Ascending aorta (tissue), 2 donors: ENCODE measurements at regions not wholly inside any gene's neighbourhood (a gene's known extent, or its start where the extent isn't known, plus 50 kb on each side); places are given as distances from the start of the nearest gene placed in this dataset.

ENCODE experiments used
- DNase-seq, 2 donors: peaks; one replicate each; pipeline ENCODE4 v3.0.0-alpha.2; 2019; ENCODE audit warnings: low spot score in 2 of 2
- H3K27ac ChIP-seq, 2 donors: fragments of 200-600 bp; sonication (generic); one replicate each; pipeline ENCODE4 v1.5.1; 2016 to 2017; ENCODE audit warnings: mild to moderate bottlenecking in 1 of 2
- H3K27me3 ChIP-seq: fragments of 200-600 bp; sonication (generic); one replicate; pipeline ENCODE4 v1.5.1; 2017
- H3K36me3 ChIP-seq, 2 donors: fragments of 200-600 bp; sonication (generic); one replicate each; pipeline ENCODE4 v1.5.1; 2016
- H3K4me1 ChIP-seq, 2 donors: fragments of 200-600 bp; sonication (generic); one replicate each; pipeline ENCODE4 v1.5.1; 2016 to 2017; ENCODE audit warnings: mild to moderate bottlenecking in 1 of 2
- H3K4me3 ChIP-seq, 2 donors: fragments of 200-600 bp; sonication (generic); one replicate each; pipeline ENCODE4 v1.5.1; 2016 to 2017; ENCODE audit warnings: mild to moderate bottlenecking in 1 of 2
- H3K9me3 ChIP-seq, 2 donors: fragments of 200-600 bp; sonication (generic); one replicate each; pipeline ENCODE4 v1.5.1; 2016
- intact Hi-C: fragments of 100-400 bp; cut with DNase I; formaldehyde crosslinking; loops from one replicate; pipeline ENCODE4 v1.15.1; 2023
- TF ChIP-seq, protein P1 (sequence below), 3 experiments: fragments of 200-600 bp in 2 of 3; fragments of 450-650 bp in 1 of 3; sonication (generic) in 2 of 3; IDR thresholded peaks; one replicate each; pipeline ENCODE4 v1.5.1; 2016 to 2019; ENCODE audit warnings: antibody characterized with exemption in 3 of 3, mild to moderate bottlenecking in 1 of 3, moderate library complexity in 1 of 3

DNA sequence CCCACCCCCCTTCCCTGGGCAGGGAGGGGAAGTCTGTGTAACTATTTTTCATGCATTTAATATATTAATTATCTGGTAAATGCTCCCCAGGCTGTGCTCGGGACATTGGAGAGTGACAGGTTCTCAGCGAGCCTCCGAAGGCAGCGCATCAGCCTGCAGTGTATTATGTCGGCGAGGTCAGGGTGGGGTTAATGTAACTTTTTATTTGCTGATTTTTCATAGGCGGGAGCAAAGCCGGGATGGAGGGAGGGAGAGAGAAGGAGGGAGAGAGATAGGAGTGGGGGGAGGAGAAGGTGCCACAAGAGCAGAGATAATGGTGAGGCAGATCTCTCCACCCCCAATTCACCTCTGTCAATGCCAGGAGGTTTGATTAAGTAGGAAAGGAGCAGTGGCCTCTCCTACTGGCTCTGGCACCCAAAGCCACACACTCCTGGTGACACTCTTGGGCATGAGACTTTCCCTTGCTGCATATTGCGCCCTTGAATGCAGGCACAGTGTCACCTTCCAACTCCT, 104.0 kb downstream of the MRM1 start:
- H3K27me3 ChIP-seq, result no peaks in the 10 kb centered on the region
- no peak for DNase-seq
- H3K4me3 ChIP-seq, result no peak overlapping the region
- H3K4me1 ChIP-seq, result no peaks in the 10 kb centered on the region
- no peaks in the 10 kb centered on the region for H3K36me3 ChIP-seq
- TF ChIP-seq, protein P1, sequence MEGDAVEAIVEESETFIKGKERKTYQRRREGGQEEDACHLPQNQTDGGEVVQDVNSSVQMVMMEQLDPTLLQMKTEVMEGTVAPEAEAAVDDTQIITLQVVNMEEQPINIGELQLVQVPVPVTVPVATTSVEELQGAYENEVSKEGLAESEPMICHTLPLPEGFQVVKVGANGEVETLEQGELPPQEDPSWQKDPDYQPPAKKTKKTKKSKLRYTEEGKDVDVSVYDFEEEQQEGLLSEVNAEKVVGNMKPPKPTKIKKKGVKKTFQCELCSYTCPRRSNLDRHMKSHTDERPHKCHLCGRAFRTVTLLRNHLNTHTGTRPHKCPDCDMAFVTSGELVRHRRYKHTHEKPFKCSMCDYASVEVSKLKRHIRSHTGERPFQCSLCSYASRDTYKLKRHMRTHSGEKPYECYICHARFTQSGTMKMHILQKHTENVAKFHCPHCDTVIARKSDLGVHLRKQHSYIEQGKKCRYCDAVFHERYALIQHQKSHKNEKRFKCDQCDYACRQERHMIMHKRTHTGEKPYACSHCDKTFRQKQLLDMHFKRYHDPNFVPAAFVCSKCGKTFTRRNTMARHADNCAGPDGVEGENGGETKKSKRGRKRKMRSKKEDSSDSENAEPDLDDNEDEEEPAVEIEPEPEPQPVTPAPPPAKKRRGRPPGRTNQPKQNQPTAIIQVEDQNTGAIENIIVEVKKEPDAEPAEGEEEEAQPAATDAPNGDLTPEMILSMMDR (IDR thresholded peaks at IDR 0.05), result no peak
- no peak overlapping the region for H3K27ac ChIP-seq
- intact Hi-C loops, result no loop called here
- H3K9me3 ChIP-seq, result no peaks in the 10 kb centered on the region

DNA sequence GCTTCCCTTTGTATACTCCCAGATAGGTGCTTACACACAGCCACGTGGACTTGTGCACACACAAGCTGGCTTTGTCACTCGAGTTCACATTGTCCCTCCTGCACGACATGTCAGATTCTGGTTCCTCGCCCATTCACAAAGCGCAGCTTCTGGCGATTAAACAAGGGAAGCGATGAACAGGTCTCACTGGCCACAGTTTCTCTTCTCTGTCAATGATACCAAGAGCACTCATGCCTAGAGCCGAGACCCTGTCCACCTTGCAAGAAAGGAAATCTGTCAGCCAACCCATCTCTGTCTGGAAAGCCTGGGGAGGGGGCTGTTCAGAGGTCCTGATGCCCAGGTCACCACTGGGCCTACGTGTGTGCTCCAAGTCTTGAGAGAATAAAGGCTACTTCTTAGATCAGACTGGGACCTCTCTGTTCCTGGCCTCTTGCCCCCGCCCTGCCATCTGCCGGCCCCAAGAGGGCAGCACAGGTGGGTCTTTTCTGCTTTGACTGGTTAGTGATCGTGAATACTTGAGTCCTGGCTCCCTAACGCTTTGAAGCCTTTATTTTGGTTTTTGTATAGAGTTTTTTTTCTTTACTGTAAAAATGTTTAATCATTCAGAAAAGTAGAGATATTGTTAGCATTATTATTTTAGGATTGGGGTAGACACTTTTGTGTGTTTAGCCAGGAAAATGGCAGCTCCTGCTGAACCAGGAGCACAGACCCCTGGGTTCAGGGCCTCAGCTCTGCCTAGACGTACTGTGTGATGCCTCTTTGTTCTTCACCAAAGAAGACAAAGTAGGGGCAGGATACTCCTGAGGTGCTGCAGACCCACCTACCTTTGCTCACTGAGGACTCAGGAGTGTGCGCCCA, 104.7 kb downstream of the MRM1 start:
- no peak for DNase-seq
- Histone ChIP-seq H3K4me1 (no peaks in the 10 kb centered on the region), H3K27ac (no peak overlapping the region), H3K27me3 (no peaks in the 10 kb centered on the region), H3K4me3 (no peak overlapping the region), H3K9me3 (no peaks in the 10 kb centered on the region), H3K36me3 (no peaks in the 10 kb centered on the region)
- TF ChIP-seq, protein P1 (IDR thresholded peaks at IDR 0.05), result peak in 2 of 3 experiments; percentile 8 to 24
- intact Hi-C loops, result no loop called here

DNA sequence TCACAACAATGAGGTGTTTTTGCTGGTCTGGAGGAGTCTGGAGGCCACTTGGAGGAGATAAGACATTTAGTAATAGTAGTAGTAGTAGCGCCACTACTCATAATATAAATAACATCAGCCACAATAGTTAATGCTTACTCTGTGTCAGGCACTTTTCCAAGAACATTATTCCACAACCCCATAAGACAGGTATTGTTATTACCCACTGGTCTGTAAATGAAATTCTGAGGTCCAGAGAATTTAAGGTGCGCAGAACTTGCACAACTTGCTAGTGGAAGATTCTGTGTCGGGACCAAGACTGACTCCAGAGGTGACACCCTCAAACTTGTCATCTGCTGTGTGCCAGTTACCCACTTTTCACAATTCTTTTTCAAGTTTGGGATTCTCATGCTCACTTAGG, 106.5 kb downstream of the MRM1 start:
- TF ChIP-seq, protein P1 (IDR thresholded peaks at IDR 0.05), result no peak
- Histone ChIP-seq H3K4me3 (no peak overlapping the region), H3K36me3 (no peaks in the 10 kb centered on the region), H3K27me3 (no peaks in the 10 kb centered on the region), H3K9me3 (no peaks in the 10 kb centered on the region), H3K4me1 (no peaks in the 10 kb centered on the region), H3K27ac (no peak overlapping the region)
- DNase-seq, result no peak
- intact Hi-C loops, result no loop called here

DNA sequence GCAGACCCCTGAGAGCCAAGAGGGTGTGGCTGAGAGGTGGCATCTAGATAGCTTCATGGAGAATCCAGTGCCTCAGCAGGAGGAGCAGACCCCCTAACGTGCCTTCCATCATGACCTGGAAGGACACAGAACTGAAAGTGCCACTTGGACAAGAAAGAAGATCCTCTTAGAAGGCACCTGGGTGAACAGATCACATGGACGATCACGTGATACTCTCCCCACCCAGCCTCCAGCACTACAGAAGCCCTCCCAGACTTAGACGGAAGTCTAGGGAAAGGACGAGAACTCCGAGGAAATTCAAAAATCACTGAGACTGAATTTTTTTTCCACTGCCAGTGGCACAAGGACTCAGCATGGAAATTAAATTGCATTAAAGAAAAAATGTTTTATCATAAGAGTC, 113.4 kb downstream of the MRM1 start:
- Histone ChIP-seq H3K4me3 (no peak overlapping the region), H3K27me3 (no peaks in the 10 kb centered on the region), H3K4me1 (no peaks in the 10 kb centered on the region), H3K36me3 (no peaks in the 10 kb centered on the region), H3K9me3 (no peaks in the 10 kb centered on the region), H3K27ac (no peak overlapping the region)
- TF ChIP-seq, protein P1 (IDR thresholded peaks at IDR 0.05), result no peak
- no peak for DNase-seq
- intact Hi-C loops, result no loop called here

DNA sequence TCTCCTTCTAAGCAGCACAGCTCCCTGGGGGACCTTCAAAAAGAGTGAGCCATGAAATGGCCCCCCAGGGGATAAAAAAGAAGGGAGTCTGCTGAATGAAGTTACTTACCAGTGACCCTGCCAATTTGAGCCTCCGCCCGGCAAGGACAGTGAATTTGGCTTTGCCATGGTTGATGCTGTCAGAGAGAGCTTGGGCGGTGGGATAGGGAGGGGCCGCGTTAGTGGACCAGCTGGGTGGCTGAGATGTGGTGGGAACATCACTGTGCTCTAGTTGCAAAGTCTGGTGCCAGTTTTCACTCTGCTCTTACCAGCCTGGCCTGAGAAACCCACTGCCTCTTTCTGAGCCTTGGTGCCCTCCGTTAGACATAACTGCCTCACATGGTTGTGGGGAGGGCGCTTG, 114.6 kb downstream of the MRM1 start:
- TF ChIP-seq, protein P1 (IDR thresholded peaks at IDR 0.05), result no peak
- H3K4me3 ChIP-seq, result no peak overlapping the region
- H3K27me3 ChIP-seq, result no peaks in the 10 kb centered on the region
- intact Hi-C loops, result no loop called here
- H3K9me3 ChIP-seq, result no peaks in the 10 kb centered on the region
- DNase-seq, result no peak
- H3K4me1 ChIP-seq, result no peaks in the 10 kb centered on the region
- no peaks in the 10 kb centered on the region for H3K36me3 ChIP-seq
- H3K27ac ChIP-seq, result no peak overlapping the region
